NT2/D1 (cell line): ENCODE measurements at regions not wholly inside any gene's neighbourhood (a gene's known extent, or its start where the extent isn't known, plus 50 kb on each side); places are given as distances from the start of the nearest gene placed in this dataset.

Source experiments
- SUZ12 ChIP-seq: IDR thresholded peaks from 2 replicates; pipeline ENCODE4 v1.6.1; 2011; ENCODE audit not compliant: insufficient read length, insufficient read depth; ENCODE audit errors: extremely low read depth
- YY1 ChIP-seq: IDR thresholded peaks from 2 replicates; pipeline ENCODE4 v1.6.1; 2011; ENCODE audit not compliant: insufficient read length, insufficient read depth

DNA sequence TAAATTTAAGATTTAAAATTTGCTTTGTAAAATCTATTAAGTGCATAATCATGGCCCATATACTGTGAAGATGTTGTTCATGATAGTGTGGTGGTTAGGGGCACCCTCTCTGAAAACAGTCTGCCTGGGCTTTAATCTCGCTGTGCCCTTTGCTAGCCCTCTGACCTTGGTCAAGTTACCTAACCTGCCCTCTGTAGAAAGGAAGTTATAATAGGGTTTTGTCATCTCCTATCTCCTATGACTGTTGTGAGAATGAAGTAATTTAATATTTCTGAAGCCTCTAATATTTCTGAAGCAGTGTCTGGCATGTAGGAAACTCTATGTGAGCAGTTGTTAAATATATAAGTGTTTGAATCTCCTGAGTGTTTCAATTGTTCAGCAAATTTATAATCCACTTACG, 116.6 kb upstream of the IVNS1ABP start:
- no peak for TF ChIP-seq YY1
- TF ChIP-seq SUZ12 = no peak
